NCI-H128 (cell line): ENCODE measurements at regions not wholly inside any gene's neighbourhood (a gene's known extent, or its start where the extent isn't known, plus 50 kb on each side); places are given as distances from the start of the nearest gene placed in this dataset.
A peak's percentile ranks its signal among the peaks of the same experiment; 100 is the strongest.

Source experiments
- DNase-seq: peaks from one replicate; lab custom pipeline; 2025; ENCODE audit not compliant: unreplicated experiment; lab: John Stamatoyannopoulos, UW

DNA sequence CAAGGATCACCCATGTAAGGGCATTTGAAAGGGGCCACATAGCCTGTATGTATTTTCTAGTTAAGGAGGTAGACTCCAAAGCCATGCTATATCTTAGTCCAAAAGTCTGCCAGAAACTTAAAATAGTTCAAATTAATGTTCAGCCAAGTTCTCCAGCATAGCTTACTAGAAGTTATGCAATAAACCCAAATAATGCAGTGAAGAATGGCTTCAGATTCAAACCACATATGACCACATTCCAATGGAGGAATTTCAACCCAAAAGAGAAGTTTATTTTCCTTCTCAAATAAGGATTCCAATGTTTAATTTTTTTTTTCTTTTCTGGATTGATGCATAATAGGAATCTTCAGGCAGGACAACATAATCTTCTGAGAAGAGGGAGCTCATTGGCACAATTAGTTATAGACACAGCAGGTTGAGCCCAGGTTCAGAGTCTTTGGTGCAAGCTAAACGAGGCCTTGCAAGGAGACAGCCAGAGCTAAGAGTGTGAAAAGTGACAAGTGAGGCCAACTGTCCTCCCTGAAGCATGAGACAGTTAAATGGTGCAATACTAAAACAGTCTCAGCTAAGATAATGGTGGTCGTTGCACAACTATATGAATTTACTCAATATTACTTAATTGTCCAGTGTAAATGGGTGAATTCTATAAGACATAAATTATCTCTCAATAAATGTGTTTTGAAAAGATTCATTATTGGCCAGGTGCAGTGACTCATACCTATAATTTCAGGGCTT is 598.8 kb upstream of the CDH4 start:
- DNase-seq = no peak

DNA sequence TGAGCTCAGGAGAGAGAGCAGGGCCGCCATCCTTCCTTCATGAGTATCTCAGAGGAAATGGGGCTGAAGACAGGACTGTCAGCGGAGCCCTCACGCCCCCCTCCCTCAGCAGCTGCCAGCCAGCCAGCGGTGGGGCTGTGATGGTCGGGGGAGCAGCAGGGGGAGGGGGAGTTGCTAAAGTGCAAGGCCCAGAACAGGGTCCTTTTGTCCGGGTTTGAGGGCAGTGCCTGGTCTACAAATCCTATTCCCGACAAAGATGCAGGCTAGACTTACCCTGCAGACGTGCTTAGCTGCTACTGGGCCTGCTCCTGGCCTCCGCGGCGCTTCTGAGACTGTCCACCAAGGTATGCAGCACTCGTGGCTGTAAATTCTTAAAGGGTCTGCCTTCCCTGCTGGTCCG is 593.4 kb upstream of the CDH4 start:
- no peak for DNase-seq

DNA sequence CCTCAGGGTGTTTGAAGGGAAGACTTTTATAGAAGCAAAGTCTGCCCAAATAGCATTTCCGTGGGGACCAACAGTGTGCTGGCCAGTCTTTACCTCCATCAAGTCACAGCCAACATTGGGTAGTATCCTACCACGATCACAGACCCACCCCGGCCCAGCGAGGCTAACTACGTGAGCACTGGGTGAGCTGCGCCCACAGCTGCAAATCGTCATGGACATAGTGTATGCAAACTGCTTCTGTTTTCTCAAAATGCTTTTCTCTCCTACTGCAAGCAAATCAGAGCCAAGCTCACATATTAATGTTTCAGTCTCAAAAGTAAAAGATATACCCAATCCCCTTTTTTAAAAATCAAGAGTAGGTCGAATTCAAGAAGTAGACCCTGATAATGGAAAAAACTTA is 592.8 kb upstream of the CDH4 start:
- DNase-seq = no peak

DNA sequence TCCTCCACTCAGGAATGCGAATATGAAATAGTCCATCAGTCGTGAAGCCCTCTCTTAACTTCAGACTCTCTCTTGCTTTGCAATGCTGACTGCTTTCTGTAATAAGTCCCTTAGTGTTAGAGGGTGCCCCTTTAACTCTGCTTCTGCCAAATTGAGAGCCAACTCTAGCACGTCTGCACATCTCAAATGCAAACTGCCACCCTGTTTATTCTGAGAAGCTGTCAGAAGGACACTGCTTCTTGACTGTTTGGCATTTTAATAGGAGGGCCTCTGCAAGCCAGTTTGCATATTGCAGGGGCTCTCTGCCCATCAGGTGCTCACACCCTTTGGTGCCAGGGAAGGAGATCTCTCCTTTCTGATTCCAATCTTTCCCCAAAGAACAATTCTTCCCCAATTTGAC is 589.8 kb upstream of the CDH4 start:
- DNase-seq = no peak

DNA sequence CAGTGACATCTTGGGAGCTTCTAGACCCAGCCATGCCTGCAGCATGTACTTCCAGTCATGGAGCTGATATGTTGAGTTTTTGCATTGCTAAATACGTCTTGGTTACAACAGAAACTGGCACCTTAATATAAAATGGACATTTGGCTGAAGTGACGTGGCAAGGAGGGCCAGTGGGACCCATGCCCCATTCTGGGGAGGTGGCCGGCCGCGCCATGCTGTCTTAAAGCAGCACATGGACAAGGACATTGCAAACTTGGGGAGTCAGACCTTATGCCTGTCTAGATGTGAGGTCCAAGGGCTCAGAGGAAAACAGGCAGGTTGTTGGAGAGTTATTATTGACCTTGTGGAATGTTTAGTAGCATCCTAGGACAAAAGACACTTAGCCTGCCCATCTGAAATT is 588.0 kb upstream of the CDH4 start:
- DNase-seq = no peak

DNA sequence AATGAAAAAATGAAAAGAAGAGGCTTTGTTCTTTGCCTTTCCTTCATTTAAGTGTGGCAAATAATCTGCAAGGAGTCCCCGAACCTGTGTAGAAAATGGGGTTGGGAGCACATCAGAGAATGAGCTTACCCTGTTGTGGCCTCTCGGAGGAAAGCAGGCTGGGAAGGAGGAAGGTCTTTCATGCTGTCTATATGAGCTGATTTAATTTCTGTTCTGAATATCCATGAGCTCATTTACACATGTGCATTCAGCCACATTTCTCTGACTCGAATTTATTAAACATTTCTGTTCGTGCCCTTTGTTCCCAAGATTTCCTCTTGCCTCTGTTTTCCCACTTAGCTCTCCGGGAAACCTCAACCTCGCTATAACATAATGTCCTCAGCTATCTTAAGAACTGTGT is 584.4 kb upstream of the CDH4 start:
- no peak for DNase-seq

DNA sequence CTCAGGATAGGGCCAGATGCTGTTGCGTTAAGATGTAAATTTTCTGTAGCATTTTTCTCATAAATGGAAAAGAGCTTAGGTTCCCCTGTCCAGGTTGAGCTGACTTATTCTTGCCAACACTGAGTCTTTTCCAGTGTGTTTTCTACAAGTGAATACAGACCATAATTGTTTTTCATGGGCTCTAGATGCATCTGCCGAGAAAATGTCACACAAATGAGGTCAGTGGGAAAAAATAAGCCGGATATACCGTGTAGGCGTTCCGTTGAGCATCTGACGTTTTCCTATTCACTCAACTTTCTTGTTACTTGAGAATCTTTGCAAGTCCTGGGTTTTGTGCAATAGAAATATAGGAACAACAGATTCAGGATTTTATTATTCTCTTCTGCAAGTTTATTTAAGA is 582.9 kb upstream of the CDH4 start:
- no peak for DNase-seq

DNA sequence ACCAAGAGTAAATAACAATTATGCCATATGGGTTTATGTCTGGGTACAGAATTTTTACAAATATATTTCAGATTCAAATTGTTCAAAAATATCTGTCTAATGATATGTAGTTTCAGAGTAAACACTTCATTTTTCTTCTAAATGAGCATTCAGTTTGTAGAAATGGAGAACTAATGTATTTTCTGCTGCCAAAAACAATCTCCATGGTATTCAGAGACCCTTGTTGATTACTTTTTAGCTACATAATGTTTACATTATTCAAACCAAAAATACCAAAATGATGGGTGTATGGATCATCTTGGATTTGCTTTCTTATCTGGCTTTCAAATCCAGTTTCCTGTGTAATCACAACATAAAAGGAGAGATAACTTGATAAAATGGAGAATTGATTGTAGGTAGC is 576.0 kb upstream of the CDH4 start:
- no peak for DNase-seq

DNA sequence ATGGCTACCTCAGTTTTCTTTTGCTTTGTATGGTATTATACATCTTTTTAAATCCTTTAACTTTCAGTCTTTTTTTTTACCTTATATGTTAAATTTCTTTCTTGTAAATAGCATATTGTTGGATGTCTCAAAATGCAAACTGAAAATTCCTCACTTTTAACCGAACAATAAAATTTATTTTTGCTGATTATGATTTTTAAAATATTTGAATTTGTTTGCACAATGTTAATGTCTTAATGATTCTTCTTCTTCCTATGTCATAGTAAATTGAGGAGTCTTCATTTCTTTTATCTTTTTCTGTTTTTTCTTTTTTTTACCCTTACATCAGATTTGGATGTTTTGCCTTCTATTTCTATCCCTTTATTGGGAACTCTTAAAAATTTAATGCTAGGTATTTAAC is 574.2 kb upstream of the CDH4 start:
- DNase-seq = no peak

DNA sequence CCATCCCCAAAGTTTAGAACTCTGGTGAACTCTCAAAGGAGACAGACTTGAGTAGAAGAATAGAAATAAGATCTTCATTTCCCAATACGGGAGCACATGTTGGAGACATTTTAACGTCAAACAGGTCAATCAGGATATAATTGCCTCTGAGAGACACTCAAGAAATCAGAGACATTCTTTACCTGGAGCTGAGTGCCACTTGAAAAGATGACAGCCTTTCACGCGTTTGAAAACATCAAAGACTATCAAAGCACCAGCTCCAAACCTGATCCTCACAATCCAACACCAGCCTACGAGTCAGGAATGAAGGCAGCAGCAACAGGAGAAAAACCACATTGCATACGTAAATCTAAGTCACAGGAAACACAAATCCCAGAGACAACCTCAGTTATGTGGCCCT is 571.5 kb upstream of the CDH4 start:
- peak; percentile 16 for DNase-seq

DNA sequence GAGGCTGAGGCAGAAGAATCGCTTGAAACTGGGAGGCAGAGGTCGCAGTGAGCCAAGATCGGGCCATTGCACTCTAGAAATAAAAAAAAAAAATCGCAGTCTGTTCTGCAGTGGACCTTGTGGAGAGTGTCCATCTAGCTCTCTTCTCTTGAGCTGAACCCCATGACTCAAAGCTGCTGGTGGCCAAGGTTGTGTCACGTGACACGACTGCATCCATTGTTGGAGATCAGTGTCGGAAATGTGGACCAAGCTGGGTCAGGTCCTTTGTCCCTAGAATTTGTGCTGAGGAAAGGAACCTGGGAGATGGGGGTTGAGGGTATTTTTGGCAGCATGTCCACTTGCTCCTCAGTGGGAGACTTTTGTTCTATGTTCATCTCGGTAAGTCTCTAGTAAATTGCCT is 564.8 kb upstream of the CDH4 start:
- DNase-seq = no peak

DNA sequence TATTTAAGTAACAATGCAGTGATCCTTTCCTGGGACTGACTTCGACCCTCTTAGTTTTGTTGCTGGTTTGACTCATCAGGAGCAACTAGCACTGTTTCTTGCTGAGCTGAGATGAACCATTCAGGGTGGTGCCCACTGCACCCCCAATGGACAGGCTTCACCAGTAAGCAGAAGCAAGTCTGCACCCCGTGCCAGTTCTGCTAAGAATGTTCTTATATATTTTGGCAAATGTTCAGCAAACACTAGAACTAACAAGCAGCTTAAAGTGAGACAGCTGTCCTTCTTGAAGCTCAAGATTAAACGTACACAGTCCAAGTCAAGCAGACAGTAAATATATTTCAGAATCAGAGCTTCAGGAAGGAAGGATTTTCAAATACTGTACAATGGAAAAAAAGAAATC is 561.3 kb upstream of the CDH4 start:
- DNase-seq = no peak

DNA sequence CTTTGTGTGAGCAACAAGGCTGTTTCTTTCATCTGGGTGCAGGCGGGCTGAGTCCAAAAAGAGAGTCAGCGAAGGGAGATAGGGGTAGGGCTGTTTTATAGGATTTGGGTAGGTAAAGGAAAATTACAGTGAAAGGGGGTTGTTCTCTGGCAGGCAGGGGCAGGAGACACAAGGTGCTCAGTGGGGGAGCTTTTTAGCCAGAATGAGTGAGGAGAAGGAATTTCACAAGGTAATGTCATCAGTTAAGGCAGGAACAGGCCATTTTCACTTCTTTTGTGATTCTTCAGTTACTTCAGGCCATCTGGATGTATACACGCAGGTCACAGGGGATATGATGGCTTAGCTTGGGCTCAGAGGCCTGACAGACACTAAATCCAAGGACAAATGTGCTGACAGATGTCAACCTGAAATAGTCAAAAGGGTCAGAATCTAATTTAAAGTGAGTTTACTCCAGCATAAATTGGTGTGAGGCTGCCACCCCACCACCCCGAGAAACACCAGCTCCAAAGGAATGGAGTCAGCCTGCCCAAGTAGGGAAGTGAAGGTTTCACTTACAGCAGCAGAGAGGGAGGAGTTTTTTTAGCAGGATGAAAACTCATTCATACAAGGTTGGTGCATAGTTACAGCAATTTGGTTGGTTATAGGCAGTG is 560.0 kb upstream of the CDH4 start:
- no peak for DNase-seq

DNA sequence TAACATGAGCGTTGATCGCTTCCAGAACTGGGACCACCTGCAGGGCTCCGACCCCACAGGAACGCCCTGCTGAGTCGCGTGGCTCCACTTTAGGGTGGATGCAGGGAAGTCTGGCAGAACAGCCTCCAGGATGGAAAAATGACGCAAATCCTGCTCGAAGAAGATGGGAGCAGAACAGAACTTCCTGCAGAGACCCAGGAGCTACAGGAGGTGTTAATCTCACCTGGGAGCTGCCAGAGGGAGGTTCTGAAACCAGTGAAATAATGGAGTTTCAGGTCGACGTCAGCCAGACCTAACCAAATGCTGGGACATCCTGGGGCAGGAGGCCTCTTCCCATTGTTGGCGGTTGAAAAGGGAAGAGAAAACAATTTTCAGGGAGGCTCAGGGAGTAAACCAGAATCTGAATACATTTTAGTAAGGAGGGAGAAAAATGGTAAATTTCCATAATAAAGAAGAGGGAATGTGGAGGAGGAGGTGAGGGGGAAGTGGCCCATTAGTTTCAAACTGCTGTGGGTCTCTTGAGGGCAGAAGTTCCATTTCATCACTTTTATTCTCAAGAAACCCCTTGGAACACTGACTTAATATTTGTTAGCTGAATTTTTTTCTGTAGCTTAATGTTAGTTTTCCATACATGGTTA is 558.4 kb upstream of the CDH4 start:
- no peak for DNase-seq

DNA sequence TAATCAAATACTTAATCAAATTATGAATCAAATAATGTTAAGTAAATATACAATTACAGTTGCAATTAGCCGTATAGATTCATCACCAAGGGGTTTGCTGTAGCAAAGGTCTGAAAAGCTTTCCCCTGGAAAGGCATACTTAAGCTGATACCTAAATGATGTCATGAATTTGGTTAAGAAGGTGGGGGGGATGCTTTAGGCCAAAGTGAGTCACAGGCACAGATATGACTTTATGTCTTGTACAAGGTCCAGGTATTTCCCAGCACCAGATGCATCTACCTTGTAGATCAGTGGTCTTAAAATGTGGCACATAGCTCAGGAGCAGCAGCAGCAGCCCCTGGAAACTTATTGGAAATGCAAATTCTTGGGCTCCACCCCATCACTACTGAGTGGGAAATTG is 557.3 kb upstream of the CDH4 start:
- no peak for DNase-seq

DNA sequence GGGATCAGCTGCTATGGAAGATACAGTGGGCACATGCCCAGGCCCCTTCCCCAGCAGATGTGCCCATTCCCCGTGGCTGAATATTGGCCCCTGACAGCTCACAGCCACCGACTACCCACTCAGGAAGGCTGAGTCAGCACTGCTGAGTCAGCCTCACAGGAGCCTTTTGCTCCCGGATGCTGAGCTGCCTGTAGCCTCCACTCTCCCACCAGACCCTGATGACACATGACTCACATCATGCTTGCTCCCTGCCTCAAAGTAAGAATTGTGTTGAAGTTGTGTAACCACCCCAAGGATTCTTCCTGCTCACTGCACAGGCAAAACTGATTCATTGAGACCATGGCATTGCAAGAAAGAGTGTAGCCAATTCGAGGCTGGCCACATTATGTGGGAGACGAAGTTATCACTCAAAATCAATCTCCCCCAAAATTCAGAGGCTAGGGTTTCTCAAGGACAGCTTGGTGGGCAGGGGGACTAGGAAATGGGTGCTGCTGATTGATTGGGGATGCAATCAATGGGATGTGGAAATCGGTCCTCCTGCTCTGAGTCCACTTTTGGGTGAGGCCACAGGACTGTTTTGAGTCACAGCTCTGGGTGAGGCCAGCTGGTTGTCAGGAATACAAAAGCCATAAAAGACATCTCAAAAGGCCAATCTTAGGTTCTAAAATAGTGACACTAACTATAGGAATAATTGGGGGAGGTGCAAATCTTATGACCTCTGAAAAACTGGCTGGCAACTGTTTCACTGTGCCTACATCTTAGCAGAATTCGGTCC is 556.6 kb upstream of the CDH4 start:
- no peak for DNase-seq

DNA sequence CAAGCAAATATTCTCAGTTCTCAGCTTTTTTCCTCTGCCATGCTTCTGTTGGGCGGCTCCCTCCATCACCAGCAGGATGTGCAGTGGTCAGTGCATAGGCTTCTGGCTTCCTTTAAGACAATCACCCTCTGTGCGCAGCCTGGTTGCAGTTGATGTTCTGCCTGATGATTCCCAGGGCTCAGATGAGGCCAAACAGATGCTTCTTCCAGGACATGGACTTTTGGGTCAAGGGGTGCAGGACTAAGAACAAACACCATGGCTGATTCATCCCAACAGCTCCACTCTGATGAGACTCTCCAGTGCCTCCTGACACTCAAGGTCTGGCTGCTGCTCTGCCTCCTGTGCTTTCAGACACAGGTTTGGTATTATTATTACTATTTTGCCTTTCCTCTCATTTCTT is 554.8 kb upstream of the CDH4 start:
- DNase-seq = no peak

DNA sequence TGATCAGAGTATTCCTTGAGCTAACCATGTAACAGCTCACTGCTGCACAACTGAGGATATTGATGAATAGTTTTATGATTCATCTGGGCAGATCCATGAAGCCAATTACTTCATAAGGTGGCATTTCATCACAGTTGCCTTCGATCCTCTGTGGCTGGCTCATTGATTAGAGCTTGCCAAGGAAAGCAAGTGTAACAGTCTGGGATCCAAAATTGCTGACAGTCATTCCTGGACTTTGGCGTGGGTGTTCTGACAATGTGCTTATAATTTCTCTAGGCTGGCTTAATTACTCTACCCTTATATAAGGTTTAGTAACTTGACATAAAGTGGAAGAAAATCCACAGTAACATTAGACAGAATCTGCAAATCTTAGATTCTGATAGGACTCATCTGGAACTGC is 551.3 kb upstream of the CDH4 start:
- no peak for DNase-seq

DNA sequence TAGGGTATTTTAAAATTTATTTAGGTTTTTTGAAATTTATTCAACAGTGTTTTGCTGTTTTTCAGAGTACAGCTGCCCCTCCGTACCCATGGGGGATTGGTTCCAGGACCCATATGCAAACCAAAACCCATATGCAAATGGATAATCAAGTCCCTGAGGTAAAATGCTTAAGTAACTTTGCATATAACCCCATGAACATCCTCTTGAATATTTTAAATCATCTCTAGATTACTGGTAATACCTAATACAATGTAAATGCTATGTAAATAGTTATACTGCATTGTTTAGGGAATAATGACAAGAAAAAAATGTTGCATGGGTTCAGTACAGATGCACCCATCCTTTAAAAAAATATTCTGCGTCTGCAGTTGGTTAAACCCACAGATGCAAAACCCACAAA is 547.9 kb upstream of the CDH4 start:
- DNase-seq = no peak

DNA sequence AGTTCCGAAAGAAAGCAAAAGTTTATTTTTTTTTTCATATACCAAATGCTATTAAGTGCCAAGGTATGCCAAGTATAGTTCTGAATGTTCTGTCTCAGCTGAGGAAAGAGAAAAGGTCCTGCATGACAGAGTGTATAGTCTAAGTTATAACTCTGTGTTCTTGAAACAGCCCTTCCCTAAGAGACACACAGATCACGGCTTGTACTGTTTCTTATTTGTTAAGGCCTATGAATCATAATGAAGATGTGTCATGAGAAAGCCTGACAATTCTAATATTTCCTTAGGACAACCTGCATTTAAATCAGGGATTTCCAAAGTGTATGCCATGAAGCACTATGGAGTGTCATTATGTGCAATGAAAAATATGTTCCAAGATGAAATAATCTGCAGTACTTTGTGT is 538.7 kb upstream of the CDH4 start:
- DNase-seq = no peak

DNA sequence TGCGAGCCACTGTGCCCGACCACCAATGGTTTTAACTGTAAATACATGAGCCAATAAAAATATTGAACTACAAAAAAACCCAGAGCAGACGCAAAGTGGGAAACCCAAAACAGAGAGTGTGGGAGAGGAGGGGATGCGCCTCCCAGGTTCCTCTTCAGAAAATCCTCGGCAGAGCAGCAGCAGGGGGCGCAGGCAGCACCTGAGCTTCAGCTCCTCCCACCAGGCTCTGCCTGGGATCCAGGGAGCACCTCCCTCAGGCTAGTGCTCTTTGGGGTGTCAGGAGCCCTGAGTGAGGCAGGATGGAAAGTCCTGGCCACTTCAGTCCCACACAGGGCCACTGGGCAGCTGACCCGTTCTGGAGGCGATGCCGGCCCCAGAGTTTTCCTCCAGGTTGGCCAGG is 536.9 kb upstream of the CDH4 start:
- no peak for DNase-seq
